G401.6 (cell line): ENCODE measurements at regions not wholly inside any gene's neighbourhood (a gene's known extent, or its start where the extent isn't known, plus 50 kb on each side); places are given as distances from the start of the nearest gene placed in this dataset.
"Not testable (repeated sequence)": the region's sequence is repeated elsewhere in the genome, so short reads cannot be mapped to it uniquely, and the experiment has no call there.

Experiments used
- FAIRE-seq: peaks from 2 replicates; lab custom pipeline; 2012; peaks lifted over from hg19 to GRCh38; lab: Jason Lieb, UNC

DNA sequence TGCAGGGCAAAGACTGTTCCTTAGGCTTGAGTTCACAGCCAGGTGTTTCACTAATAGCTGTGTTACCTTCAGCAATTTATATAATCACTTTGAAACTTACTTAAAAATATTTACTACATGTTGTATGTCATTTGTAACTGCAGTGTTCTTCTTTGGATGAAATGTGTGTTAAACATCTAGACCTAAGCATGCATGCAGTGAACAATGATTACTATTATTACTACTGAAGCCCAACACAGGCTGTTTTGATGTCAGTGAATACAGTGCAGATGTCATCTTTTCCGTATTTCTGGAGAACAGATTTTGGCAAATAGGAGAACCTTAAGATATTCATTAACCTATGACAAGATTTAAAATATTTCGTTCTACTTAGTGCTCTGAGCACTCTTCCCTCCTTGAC lies 101.8 kb upstream of the ANK2 start:
- FAIRE-seq: no peak

DNA sequence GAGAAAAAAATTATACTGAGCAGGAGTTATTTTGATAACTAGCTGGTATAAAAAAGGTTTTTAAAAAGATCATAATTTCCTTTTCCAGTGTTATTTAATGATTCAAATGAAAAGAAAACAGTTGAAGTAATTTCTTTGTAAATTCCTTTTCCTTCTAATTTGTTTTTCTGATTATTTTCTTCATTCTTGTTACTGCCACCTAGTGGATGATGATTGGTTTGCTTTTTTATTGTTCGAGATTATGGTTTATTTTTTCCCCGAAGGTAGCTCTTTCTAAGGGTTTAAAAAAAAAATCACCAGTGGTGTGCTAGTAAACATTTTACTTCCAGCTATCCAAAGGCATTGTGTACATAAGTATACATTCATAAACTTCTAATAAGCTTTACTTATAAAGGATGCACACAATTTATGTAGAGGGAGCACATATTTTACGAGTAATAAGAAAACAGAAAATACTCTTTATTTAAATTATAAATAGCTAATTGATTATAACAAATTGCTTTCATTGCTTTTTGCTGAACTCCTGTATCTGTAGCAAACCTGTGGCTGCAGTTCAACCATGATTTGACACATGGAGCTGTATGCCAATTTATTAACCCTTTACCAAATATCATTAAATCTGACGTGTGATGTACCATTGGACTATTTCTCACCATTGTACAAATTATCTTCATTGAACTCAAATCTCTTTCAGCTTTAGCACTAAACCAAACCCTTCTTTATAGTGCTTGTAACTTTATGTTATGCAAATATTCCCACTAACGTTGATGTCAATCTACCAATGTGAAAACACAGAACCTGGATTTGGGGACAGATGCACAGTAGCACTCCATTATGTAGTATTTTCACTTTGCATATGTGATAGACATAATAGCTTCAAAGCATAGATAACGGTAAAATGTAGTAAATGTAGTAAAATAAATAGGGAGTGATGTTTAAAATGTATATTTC lies 97.8 kb upstream of the ANK2 start:
- peak; percentile 97 for FAIRE-seq

DNA sequence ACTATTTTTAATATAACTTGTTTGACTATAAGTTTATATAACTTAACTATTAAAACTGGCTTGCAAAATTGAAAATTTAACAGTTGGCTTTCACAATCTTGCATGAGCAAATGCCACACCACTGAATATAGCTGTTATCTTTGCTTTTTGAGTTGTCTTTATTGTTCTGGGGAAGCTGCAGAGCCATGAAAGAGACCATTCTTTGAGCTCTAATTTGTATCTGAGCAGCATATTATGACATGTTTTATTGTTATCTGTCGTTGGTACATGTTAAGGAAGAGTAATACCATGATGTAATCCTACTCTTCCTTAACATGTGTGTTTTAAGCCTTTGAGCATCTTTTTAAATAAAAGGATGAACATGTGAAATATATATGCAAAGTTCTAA lies 97.1 kb upstream of the ANK2 start:
- no peak for FAIRE-seq

DNA sequence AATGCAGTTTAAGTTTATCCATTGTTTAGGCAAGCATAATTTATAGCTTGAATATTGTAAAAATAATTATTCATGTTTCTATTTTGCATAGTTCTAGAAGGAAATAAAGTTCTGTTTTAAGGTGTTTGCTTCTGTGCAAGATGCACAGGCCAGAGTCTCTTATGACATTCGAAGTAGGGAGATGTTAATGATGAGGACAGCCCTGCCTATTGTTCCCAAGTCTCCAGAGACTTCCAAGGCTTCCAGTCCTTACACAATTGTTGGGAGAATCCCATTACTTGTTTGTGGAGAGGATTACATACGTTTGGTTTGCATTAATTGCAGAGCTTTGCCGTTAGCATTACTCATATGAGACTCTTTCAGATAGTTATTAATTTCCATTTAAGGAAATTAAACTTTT lies 96.2 kb upstream of the ANK2 start:
- no peak for FAIRE-seq

DNA sequence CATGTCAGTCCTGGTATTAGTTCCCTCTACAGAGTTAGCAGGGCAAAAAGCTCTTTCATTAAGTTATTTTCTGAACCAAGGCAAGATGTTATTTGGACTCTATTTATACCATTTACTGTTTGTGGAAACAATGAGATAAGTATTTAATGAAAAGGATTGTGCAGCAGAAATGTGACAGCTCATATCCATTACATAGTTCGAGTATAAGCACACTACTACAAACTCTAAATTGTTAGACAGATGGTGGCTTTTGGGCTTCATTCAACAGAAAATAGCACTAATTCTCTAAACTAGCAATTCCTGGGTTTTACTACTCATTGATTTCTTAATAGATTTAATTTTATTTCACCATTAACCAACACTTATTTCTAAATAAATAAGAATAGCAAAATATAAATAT lies 95.2 kb upstream of the ANK2 start:
- FAIRE-seq: no peak

DNA sequence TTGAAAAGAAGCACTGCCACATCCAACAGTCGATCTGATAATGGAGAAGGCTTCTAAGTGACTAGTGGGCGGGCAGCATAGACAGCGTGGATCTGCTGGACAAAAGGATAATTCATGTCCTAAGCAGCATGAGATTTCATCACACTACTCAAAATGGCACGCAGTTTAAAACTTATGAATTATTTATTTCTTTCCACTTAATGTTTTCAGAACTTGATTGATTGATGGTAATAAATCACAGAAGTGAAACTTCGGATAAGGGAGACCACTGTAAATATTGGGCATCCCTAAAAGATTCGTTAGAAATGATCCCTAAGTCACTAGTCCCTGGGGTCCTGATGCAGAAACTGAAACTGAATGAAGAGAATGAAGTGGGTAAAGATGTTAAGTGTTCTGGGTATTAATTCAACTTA lies 93.0 kb upstream of the ANK2 start:
- FAIRE-seq: no peak

DNA sequence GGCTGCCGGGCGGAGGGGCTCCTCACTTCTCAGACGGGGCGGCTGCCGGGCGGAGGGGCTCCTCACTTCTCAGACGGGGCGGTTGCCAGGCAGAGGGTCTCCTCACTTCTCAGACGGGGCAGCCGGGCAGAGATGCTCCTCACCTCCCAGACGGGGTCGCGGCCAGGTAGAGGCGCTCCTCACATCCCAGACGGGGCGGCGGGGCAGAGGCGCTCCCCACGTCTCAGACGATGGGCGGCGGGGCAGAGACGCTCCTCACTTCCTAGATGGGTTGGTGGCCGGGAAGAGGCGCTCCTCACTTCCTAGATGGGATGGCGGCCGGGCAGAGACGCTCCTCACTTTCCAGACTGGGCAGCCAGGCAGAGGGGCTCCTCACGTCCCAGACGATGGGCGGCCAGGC lies 91.7 kb upstream of the ANK2 start:
- FAIRE-seq: not testable (repeated sequence)

DNA sequence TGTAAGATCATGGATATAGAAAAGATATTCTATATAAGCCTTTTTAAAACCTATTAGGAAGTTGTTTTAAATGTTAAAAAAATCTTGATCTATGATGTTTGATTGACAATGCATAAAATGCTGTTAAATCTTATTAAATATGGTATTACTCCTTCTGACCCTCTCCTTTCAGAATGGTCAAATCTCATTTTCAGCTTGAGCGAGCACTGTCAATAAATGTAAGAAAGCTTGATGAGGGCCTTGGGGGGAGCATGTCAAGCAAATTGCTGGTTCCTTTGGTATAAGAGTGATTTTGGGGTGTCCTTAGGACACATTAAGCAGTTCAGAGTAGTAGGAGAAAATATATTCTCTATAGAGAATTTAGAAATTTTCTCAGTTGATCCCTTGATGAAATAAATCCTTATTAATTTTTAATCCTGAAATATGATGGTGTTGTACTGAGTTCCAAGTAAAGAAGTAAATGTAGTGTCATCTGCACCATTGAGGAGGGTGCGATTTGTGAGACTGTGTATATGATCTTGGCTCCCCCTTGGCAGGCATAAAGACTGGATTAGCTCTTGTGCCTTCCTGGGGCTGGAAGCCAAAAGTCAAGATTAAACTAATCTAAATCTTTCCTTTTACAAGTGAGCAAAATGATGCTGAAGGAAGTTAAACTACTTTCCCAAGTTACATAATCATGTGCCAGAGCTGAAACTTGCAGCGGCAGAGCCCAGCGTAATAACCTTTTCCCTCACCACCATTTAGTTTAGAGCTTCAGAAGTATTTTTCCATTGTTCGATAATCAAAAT lies 82.6 kb upstream of the ANK2 start:
- FAIRE-seq: no peak

DNA sequence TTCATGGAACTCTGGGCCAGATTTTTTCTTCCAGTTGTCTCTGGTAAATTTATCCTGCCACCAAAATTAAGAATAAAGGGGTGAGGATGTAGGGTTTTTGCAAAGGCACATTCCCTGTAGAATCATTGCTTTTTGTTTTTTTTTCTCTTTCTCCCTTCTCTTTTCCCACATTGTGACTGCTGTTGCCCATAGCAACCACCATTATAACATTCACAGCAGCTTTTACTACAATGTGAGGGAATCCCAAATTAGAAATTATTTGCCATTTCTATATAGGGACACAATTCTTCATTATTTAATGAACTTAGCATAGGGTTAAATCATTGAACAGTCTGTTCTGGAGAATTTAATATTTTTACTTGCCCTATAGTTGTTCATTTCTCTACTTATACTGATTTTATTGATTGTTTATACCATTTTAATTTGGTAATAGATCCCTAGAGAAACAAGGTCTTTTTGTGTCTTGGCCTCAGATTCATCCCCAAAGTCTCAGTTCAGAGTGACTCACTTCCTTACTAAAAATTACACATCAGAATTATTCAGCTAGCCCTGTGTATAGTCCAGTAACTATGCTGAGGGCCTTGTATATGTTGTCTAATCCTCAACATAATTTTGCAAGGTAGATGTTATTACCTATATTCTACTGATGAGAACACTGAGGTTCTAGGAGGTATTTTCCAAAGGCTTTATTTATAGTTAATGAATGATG lies 80.8 kb upstream of the ANK2 start:
- no peak for FAIRE-seq

DNA sequence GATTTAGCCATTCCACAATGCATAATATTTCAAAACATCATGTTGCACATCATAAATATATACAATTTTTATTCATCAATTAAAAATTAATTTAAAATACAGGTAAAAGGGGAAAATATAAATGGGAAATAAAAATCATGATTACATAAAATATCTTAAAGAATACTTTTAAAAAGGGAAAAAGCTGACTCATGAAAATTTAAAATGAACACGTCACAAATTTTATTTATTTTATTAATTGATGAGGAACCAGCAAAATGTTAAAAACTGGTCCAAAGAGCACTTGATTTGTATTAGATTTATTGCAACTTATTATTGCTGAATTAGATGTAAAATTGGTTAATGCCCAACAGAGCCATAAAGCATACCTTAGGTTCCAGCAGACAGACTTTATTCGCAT lies 78.5 kb upstream of the ANK2 start:
- FAIRE-seq: no peak

DNA sequence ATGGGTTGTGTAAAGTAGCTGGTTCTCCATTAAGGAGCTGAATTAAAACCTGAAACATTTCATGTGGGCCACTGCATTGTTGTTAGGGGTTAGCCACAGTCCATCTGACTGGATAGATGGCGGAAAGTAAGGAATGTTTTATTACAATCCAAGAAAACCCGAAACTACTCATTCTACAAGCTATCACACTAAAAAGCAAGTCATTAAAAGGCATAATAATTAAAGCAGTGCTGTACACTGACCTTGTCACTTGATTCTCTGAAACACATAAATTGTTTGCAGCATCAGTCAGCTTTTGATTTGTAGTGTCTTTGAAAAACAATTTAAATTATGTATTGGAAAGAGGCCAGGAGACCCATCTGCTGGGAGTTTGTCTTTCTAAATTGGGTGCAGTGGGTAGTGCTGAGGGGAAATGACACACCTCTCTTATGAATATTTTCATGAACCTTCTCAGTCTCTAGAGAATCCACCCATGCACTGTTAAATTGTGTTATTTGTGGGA lies 75.7 kb upstream of the ANK2 start:
- FAIRE-seq: no peak

DNA sequence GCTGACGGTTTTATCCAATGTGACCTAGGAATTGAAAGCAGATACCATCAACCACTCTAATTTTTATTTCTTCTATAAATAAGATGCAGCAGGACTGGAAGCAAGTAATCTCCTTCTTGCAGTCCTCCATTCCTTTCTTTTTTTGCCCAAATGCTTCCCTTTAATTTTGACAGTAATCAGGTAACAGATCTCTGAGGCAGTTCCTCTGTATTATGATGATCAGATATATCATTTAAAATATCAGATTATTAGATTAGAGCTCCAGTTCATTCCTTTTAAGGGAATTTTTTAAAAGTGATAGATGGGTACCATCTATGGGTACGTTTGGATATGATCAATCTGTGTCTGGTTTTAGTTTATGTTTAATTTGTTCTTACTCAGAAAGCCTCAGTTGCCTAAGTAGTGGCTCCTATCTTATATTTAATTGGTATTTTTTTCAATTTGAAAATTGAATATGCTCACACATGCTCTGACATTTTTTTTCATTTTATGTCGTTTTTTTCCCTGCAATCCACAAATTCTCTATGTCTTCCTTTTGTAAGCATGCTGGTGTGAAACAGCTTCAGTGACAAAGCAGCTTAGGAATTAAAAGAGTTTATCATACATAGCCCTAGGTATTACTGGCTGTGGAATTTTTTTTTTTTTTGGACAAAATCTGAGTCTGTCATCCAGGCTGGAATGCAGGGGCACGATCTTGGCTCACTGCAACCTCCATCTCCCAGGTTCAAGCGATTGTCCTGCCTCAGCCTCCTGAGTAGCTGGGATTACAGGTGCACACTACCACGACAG lies 73.7 kb upstream of the ANK2 start:
- no peak for FAIRE-seq

DNA sequence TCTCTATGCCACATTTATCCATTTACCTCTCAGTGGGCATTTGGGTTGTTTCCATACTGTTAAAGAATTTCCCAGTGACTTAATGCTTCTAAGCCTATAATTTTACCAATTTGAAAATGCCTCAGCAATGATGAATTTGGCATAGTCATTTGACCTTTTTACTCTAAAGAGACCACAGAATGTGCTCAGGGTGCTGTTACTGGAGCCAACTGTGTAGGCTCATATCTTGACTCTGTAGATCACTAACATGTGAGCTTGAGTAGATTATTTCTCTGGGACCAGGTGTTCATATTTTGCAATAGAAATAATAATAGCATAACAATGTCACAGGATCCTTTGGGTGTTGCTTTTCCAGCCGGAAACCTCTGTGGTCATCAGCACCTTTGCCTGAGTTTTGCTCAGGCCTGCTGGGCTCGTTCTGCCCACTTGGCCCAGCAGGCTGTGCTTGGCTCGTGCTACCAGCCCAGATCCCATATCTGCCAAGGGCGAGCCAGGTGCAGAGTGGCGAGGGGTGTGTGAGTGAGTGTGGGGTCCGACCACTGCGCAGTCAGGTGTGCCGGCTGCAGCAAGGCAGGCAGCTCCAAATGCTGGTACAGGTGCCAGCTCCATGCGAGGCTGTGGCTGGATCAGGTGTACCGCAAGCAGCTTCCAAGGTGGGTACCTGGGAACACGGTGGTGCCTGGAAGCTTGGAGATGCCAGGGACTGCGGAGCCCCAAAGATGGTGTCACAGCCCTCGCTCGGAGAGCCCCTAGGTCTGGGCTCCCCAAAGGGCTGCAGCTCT lies 70.6 kb upstream of the ANK2 start:
- no peak for FAIRE-seq

DNA sequence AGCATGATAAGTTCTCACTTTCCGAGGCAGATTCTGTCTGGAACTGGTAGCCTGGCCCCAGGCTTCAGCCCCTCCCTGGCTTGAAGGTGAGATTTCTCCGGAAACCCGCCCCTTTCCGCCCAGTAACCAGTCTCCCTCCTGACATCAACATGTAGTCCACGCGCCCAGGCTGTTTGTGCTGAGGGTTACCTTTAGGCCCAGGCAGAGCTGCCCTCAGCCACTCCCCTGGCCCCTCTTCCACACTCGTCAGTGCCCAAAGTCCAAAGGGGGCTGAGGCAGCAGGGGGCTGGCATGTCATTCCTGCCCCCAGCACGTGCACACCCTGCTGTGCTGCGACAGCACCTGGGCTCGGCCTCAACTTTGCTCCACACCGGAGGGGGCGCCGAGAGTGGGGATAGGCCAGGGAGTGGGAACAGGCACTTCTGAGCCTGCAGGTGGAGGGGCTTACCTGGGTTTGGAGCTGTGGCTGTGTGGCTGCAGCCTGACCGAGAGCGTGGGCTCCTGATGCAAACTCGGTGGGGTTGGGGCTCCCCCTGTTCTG lies 69.5 kb upstream of the ANK2 start:
- no peak for FAIRE-seq

DNA sequence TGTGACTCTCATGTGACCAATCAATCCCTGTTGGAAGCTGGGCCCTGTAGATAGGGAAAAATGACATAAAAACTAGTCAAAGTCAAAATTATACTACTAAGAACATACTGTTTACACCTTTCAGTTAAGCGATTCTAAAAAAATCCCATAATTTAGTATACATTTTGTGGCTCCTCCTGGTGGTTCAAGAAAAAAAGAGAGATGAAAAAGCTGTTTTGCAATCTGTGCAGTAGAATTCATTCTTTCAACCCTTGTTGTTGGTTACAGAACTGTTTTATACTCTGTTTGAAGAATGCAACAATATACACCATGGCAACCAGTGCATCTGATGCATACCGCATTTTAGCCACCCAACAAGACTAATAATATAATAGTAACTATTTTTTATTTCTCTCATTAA lies 66.8 kb upstream of the ANK2 start:
- FAIRE-seq: no peak

DNA sequence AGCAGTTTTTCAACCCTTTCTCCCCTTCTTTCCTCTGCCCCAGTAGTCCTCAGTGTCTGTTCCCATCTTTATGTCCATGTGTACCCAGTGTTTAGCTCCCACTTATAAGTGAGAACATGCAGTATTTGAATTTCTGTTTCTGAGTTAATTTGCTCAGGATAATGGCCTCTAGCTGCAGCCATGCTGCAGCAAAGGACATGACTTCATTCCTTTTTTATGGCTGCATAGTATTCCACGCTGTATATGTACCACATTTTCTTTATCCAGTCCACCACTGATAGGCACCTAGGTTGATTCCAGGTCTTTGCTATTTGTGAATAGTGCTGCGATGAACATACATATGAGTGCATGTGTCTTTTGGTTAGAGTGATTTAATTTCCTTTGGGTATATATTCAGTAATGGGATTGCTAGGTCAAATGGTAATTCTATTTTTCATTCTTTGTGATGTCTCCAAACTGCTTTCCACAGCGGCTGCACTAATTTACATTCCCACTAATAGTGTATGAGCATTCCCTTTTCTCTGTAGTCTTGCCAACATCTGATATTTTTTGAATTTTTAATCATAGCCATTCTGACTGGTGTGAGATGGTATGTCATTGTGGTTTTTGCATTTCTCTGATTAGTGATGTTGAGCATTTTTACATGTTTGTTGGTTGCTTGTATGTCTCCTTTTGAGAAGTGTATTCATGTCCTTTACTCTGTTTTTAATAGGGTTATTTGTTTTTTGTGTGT lies 54.6 kb upstream of the ANK2 start:
- no peak for FAIRE-seq
